ENCODE measurements at regions not wholly inside any gene's neighbourhood (a gene's known extent, or its start where the extent isn't known, plus 50 kb on each side); places are given as distances from the start of the nearest gene placed in this dataset.
"Not testable (repeated sequence)": the region's sequence is repeated elsewhere in the genome, so short reads cannot be mapped to it uniquely, and the experiment has no call there.

GRCh38 chr22:34608540-34609115 is 457.3 kb upstream of the ISX start:
- DNase-seq = no peak

- DNase-seq = no peak
Measured at GRCh38 chr22:34609646-34610045, 456.3 kb upstream of the ISX start.

DNA sequence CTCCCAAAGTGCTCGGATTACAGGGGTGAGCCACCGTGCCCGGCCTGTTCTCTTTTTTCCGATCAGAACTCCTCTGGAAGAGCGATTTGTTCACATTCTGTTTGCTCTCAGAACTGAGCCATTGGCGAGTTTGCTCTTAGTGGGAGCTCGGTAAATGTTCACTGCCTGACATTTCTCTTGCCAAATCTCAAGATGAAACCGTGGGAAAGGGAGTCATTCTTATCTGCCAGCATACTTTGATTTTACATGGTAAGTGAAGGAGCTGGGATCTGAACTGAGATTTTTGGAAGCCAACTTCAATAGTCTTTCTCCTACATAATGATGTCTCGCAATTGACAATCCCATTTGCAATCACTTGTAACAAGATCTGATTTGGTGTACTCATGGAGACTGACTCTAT is 445.8 kb upstream of the ISX start:
- no peak for DNase-seq

- no peak for DNase-seq
Measured at GRCh38 chr22:34620832-34621231, 445.1 kb upstream of the ISX start.

- no peak for DNase-seq
Measured at GRCh38 chr22:34622602-34623001, 443.4 kb upstream of the ISX start.

GRCh38 chr22:34623580-34623979 is 442.4 kb upstream of the ISX start:
- no peak for DNase-seq

GRCh38 chr22:34625892-34626291 is 440.1 kb upstream of the ISX start:
- DNase-seq = not testable (repeated sequence)

DNA sequence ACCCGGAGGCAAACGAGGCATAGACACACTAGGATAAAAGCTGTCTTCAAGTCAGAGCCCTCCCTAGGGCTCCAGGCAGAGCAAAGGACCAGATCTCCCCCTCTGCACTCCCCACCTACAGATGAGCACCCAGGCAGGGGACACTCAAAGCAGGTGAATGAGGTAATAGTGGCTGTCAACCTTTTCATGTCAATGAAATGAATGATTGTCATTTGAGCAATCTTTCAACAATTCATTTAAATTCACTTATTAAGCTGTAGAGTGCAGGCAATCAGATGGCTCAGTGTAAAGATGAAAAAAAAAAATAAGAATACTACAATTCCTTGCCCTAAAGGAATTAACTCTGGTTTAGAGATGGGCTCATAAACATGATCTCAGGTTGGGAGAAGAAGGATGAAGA is 427.8 kb upstream of the ISX start:
- no peak for DNase-seq

DNA sequence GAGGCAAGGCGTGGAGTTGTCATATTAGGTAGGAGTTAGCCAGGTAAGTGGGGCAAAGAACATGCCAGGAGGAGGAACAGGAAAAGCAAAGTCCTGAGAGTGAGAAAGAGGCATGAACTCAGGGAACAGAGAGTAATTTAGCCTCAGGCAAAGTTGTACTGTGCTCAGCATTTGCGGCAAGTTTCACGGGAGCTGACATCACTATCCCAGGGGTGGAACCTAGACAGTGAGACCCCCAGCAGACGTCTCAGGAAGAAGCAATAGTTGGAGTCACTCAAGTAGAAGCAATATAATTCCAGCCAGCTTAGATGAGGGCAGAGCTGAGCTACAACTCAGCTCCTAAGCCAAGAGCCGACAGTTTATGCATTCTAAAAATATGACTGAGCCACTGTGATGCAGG is 426.0 kb upstream of the ISX start:
- no peak for DNase-seq

GRCh38 chr22:34645375-34645774 is 420.6 kb upstream of the ISX start:
- DNase-seq = no peak

DNA sequence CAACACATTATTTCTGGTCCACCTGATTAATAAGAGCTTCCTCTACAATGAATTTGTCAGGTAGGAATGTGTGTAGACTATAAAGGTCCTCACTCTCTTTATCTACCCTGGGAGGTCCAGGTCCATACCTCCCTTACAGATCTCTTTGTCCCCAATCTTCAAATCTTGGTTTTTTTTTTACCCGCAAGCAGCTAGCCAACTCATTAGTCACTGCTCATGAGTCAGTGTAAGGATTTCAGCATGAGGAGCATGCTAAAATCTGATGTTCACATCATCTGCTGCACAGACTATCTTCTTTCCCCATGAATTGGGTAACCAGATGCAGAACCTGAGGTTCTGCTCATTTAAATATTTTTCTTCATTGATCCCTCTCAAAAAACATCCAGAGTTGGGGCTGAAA is 397.0 kb upstream of the ISX start:
- no peak for DNase-seq

DNA sequence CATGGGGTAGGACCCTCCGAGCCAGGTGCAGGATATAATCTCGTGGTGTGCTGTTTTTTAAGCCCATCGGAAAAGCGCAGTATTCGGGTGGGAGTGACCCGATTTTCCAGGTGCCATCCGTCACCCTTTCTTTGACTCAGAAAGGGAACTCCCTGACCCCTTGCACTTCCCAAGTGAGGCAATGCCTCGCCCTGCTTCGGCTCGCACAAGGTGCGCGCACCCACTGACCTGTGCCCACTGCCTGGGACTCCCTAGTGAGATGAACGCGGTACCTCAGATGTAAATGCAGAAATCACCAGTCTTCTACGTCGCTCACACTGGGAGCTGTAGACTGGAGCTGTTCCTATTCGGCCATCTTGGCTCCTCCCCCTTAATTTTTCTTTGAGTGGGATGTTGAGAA is 382.9 kb upstream of the ISX start:
- not testable (repeated sequence) for DNase-seq

DNA sequence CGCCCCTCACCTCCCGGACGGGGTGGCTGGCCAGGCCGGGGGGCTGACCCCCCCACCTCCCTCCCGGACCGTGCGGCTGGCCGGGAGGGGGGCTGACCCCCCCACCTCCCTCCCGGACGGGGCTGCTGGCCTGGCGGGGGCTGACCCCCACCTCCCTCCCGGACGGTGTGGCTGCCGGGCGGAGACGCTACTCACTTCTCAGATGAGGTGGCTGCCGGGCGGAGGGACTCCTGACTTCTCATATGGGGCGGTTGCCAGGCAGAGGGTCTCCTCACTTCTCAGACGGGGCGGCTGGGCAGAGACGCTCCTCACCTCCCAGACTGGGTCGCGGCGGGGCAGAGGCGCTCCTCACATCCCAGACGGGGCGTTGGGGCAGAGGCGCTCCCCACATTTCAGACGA is 381.7 kb upstream of the ISX start:
- not testable (repeated sequence) for DNase-seq

- DNase-seq = no peak
Measured at GRCh38 chr22:34687116-34687515, 378.8 kb upstream of the ISX start.

GRCh38 chr22:34688825-34689224 is 377.1 kb upstream of the ISX start:
- DNase-seq = no peak

GRCh38 chr22:34696557-34696956 is 369.4 kb upstream of the ISX start:
- DNase-seq = no peak

GRCh38 chr22:34702279-34702678 is 363.7 kb upstream of the ISX start:
- no peak for DNase-seq

DNA sequence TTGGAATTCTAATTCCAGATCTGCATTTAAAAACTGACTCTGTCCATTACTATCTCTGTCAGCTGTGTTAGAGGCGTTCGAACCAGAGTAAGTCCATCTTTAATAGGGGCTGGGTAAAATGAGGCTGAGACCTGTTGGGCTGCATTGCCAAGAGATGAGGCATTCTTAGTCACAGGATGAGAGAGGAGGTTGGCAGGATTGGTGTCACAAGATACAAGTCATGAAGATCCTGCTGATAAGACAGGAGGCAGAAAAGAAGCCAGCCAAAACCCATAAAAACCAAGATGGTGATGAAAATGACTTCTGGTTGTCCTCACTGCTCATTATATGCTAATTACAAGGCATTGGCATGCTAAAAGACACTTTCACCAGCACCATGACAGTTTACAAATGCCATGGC is 356.3 kb upstream of the ISX start:
- DNase-seq = no peak

DNA sequence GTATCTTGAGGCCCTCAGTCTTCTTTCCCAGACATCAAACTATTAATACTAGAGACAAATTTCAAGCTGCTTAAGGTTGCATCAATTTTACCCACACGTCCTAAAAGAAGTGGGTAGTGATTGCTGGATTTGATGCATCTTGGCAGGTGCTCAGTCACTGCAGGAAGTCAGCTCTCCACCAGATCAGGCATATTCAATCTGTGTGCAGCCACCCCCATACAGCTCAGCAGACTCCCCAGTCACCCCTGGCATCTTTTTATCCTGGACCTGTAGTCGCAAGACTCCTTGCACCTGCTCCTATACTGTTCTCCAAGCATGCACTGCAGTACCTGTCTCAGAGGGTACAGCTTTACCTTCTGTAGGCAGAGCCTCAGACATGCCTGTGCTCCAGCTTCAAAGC is 343.1 kb upstream of the ISX start:
- no peak for DNase-seq

DNA sequence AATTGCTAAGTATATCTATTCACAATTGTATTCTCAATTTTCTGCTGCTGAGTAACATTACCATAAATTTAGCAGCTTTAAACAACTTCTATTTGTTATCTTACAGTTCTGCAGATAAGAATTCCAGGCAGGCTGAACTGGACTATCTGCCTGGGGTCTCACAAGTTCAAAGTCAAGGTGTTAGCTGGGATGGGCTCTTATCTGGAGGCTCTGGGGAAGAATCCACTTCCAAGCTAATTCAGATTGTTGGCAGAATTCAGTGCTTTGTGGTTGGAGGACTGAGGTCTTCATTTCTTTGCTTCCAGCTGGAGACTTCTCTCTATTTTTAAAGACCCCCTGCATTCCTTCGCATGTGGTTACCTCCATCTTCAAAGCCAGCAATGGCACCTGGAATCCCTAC is 329.9 kb upstream of the ISX start:
- DNase-seq = no peak

DNA sequence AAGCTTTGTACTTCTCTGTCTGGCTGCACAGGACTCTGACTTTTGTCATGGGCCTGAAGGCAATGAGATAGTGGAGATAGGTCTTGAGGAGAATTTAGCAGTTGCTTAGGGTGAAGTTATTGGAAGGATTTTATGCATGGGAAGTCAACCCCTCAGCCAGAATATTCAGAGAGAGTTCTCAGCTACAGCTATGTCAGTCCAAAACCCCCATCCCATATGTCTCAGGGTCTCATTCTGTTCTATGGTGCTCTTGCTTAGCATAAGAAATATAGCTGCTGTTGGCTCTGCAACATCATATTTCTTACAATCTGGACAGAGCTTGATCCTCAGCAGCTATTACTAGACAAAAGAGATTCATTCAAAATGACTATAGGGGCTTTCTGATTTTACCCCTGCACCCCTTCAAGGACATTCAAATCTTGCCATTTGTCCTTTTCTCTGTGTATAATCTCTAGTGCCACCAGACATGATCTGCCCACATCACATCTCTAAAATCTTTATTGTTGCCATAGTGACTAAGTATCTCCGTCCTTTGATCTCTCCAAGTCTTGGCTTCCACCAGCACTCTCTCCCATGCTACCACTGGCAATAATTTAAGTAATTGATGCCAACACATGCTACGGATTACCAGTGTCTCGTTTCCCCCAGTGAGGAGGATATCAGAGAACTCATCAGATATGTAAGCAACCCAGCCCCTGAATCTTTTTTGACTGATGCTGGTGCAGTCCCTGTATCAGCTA is 327.1 kb upstream of the ISX start:
- DNase-seq = no peak

GRCh38 chr22:34743110-34743751 is 322.7 kb upstream of the ISX start:
- no peak for DNase-seq

DNA sequence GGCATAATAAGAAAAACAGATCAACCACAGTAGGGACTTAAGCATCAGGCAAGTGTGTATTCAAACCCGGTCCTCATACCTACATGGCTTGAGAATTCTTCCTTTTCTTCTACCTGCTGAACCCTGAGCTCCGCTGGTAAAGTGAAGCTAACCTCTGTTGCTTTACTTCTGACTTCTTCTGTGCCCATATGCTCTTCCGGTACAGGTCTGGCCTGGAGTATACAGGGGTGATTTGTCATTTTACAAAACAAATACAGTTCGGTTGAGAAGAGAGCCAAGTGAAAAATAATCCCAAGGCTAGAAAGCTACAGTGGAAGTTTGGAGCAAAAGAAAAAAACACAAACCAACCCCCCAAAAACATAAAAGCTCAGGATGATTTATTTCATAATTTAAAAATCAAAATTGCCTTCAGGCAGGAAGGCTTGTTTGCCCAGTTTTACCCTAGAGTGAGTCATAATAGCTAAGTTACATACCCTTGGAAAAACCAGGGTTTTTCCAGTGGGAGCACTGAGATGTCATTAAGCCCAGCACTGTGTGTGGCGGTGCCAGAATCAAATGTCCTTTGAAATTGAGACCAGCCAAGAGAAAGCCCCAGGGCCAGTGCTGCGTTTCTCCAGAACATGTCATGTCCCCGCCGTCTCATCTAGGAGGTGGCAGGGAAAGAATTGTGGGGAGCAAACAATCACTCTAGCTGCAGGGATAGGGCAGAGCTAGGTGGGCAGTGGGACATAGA is 305.5 kb upstream of the ISX start:
- DNase-seq = no peak

DNA sequence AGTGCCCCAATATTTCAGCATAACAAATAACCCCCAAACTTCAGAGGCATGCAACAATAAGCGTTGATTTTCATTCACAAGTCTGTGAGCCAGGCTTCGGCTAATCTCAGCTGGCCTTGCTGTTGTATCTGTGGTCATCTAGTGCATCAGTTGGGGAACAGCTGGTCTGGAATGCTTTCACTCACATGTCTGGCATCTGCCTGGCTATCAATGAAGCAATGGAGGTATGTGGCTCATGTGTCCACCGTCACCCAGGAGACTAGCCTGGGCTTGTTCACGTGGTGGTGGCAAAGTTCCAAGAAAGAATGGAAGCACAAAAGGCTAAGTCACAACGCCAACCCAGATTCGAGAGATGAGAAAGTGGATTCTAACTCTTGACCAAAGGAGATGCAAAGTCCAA is 304.8 kb upstream of the ISX start:
- DNase-seq = no peak

Data from kidney glomerular epithelial cell (primary cell).